Endometrial microvascular endothelial cells (primary cell): ENCODE measurements at regions not wholly inside any gene's neighbourhood (a gene's known extent, or its start where the extent isn't known, plus 50 kb on each side); places are given as distances from the start of the nearest gene placed in this dataset.

Experiments used
- in situ Hi-C: cut with HindIII; loops from 2 replicates; pipeline ENCODE4 v1.10.0; 2017; ENCODE audit warnings: low sequenced_read_pairs, low pct_unique_long_range_greater_than_20kb; ENCODE audit errors: inconsistent ontology term

- in situ Hi-C loops: no loop called here
These were observed 147.9 kb downstream of the RPS24 start for GRCh38 chr10:78181381-78182055.

DNA sequence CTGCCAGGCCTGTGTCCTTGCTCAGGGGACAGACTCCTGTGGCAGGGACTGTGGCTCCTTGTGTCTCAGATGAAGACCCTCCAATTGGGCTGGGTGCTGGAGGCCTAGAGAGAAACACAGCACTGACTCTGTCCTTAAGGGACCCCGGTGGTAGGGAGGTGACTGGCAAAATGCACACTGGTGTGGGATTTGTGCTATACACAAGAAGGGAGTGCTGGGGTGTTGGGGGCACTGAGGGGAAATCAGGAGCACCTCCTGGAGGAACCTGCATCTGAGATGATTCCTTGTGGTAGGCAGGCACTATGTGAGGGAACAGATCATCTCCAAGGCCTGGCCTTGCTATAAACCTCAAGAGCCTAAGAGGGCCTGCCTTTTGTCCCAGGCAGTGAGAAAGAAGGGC is 149.2 kb downstream of the RPS24 start:
- in situ Hi-C loops: no loop called here

GRCh38 chr10:78184851-78185692 is 151.4 kb downstream of the RPS24 start:
- in situ Hi-C loops: no loop called here

DNA sequence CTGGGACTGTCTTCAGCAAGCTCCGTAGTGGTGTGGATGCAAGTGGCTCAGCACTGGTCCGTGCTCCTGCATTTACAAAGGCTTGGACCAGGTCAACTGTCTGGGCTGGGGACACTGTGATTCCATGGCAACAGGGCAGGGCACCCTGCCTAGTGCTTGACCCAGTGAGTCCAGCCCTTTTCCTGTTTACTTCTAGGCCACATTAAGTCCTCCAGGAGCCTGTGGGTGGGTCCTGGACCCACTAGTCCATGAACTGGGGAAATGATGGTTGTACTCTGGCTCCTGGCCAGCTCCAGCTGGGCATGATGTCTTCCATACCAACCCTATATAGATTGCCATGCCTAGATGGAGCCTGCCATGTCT is 152.0 kb downstream of the RPS24 start:
- in situ Hi-C loops: no loop called here

DNA sequence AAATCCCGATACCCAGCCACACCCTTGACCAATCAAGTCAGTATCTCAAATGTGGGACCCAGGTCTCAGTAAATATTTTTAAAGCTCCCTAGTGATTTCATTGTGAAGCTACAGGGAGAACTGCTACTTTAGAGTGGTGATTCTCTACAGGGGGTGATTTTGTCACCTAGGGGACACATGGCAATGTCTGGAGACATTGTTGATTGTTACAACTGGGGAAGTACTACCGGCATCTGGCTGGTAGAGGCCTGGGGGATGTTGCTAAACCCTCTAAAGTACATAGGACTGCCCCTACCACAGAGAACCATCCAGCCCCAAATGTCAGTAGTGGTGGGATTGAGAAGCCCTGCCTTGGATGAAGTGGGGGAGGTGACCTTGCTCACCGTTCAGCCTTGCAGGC is 152.9 kb downstream of the RPS24 start:
- in situ Hi-C loops: no loop called here

DNA sequence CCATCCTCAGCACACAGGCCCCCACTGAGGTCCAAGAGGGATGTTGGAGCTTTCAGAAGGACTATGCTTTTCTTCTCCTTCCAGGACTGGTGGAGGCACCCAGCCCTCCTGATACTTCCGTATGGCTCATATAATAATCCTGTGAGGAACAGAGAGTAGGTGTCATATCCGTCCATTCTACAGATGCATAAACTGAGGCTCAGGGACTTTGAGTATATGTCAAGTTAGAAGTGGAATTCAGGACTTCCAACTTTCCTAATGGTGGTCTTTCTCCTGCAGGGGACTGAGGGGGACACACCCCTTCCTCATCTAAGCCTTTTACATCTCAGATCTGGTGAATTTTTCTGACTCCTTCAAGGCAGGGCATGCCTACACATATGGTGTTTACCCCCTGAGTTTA is 153.7 kb downstream of the RPS24 start:
- in situ Hi-C loops: no loop called here

DNA sequence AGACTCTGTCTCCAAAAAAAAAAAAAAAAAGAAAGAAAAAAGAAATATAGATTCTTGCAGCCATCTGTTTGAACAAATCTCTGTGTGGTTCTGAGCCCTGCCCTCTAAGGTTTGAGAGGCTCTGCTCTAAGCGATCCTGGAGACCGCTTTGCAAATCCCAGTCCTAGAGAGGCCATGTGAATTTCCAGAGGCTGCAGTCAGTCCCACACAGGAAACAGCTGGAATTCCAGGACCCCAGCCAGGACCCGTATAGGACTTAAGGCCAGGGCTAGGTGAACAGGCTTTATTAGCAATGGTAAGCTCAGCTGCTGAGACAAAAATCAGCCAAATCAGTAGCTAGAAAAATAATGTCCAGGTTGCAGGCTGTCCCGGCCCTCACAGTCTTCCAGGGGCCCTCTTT is 154.8 kb downstream of the RPS24 start:
- in situ Hi-C loops: no loop called here

DNA sequence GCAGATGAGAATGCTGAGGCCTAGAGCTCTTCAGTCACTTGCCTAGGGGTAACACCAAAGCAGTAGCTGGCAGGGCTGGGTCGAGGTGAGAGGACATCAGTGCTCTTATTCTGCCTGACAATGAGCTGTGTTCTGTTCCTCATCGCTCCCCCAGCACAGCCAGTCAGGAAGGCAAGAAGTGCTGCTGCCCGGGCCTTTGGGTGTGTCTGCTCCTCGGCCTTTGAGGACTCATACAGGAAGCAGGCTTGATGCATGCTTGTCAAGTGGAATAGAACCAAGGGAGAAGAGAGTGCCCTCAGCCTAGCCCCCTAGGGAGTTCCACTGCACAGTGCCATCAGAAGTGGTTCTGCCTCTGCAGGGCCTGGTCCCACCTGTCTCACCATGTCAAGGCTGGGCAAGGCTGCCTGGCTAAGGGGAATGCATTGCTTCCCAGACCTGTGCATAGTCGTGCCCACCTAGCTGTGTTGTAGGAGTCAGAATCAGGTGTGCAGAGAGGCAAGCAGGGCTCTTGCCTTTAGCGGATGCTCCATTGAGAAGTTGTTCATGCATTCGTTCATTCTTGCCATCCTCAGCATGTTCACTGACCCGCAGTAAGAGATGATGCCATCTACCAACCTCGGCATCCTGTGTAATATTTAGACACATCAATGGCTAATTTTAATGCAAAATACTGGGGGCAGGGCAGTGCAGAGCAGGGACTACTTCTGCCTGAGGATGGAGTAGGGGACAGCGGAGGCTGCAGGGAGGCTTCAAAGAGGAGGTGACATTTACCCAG is 156.6 kb downstream of the RPS24 start:
- in situ Hi-C loops: no loop called here

GRCh38 chr10:78191301-78191700 is 157.6 kb downstream of the RPS24 start:
- in situ Hi-C loops: no loop called here

DNA sequence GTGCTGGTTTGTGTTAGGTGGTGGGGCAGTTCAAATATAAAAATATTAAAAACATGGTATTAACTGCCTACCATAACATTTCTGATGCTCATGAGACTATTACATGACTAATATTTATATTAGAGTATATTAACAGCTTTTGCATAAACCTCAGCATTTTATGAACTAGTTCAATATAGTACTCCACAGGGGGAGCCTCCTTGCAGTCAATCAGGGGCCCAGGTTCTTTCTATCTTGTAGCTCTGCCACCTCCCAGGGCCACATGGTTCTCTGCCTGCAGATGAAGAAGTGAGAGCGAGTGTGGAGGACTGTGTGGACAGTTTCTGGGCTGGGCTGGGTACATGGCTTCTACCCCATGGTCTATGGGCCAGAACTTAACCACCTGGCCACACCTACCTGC is 159.5 kb downstream of the RPS24 start:
- in situ Hi-C loops: no loop called here

DNA sequence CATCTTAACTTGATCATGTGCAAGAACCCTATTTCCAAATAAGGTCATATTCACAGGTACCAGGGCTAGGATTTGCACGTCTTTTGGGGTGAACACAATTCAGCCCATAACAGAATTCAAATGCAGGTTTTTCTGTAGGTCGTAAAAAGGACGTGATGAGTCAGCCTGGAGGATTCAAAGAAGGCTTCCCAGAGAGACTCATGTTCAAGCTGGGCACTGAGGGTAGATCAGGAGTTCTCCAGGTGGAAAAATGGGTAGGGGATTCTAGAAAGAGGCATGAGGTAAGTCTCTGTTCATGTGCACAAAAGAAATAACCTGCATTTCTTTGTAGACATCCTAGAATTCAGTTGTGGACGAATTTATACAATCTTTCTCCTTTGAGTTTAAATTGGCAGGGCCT is 160.4 kb downstream of the RPS24 start:
- in situ Hi-C loops: no loop called here

GRCh38 chr10:78194539-78195402 is 161.1 kb downstream of the RPS24 start:
- in situ Hi-C loops: no loop called here

DNA sequence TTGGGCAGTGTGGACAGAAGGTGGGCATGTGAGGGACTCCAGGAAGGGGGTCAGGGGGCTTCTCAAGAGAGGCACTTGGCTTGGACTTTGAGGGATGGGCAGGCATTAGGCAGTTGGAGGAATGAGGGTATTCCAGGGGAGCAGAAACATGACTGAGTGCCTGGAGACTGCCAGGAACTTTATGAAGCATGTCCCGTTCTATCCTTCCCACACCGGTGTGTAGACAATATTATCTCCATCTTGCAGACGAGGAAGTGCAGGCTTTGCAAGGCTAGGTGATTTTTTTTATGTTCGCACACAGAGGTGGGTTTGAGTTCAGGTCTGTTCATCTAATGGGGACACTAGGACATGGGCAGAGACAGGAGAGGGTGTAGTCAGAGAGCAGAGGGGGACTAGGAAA is 162.7 kb downstream of the RPS24 start:
- in situ Hi-C loops: no loop called here

- in situ Hi-C loops: no loop called here
These were observed 163.3 kb downstream of the RPS24 start for GRCh38 chr10:78196964-78197363.

DNA sequence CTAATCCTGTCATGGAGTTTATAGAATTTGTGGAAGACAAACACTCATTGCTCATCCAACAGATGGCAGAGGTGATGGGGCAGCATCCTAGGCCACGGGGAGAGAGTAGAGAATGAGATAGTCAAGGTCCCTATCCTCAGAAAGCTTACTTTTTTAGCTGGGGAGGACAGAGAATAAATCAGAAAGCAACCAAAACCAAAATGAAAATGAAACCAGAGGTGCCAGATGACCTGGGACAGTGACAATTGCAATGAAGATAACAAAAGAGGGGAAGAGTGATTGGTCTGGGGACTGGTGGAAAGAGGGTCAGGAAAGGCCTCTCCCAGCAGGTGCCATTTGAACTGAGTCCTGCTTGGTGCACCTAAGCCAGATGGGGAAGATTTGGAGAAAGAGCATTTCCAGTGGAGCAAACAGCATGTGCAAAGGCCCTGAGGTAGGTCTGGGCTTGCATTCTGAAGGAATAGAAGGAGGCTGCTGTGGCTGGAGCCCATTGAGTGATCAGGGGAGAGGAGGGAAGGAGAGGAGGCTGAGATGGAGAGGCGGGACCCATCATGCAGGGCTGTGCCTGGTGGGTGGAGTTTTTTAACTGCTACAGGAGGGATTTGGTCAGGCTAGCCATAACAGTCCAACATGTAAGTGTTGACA is 164.1 kb downstream of the RPS24 start:
- in situ Hi-C loops: no loop called here

- in situ Hi-C loops: no loop called here
These were observed 165.5 kb downstream of the RPS24 start for GRCh38 chr10:78199005-78199725.

DNA sequence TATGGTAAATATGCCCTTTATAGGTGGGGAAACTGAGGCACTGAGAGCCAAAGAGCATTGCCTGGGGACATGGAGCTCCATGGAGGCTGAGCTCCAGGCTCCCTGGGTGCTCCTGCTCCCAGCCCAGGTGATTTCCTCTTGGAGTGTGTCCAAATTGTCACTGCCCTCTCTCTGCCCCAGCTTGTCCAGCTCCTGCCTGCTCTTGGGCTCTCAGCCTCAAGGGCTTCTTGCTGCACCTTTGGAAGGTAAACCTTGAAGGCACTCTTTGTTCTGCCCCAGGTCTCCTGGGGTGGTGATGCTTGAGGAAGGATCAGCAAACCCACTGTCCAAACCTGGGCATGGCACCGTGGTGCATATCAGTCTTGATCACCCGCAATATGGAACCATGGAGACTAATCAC is 166.1 kb downstream of the RPS24 start:
- in situ Hi-C loops: no loop called here

GRCh38 chr10:78200686-78201085 is 167.0 kb downstream of the RPS24 start:
- in situ Hi-C loops: no loop called here
